Fibroblast of lung (primary cell): ENCODE measurements at regions not wholly inside any gene's neighbourhood (a gene's known extent, or its start where the extent isn't known, plus 50 kb on each side); places are given as distances from the start of the nearest gene placed in this dataset.

Experiments
- DNase-seq, 2 donors: peaks; one replicate each; pipeline versions ENCODE4 v3.0.0 to v3.0.0-alpha.2; 2010; ENCODE audit warnings: low read depth in 2 of 2
- H2AFZ ChIP-seq: 2 replicates; pipeline ENCODE4 v1.5.1; 2012; ENCODE audit warnings: low read length, control low read depth, inconsistent platforms
- H3K27ac ChIP-seq: 2 replicates; pipeline ENCODE4 v1.5.1; 2011; ENCODE audit warnings: low read length, control low read depth; ENCODE audit not compliant: insufficient read depth
- H3K27me3 ChIP-seq: 2 replicates; pipeline ENCODE4 v1.5.1; 2011; ENCODE audit warnings: mild to moderate bottlenecking, low read length; ENCODE audit not compliant: control insufficient read depth, insufficient read depth
- H3K36me3 ChIP-seq: 2 replicates; pipeline ENCODE4 v1.5.1; 2011; ENCODE audit warnings: low read length; ENCODE audit not compliant: control insufficient read depth, insufficient read depth
- H3K4me1 ChIP-seq: 2 replicates; pipeline ENCODE4 v1.5.1; 2011; ENCODE audit warnings: low read length; ENCODE audit not compliant: control insufficient read depth, insufficient read depth; ENCODE audit errors: extremely low read depth
- H3K4me2 ChIP-seq: 2 replicates; pipeline ENCODE4 v1.5.1; 2011; ENCODE audit warnings: low read length, control low read depth; ENCODE audit not compliant: insufficient read depth; ENCODE audit errors: extremely low read depth
- H3K4me3 ChIP-seq, 4 experiments: fragments of 200-600 bp in 1 of 4; sonication (generic) in 1 of 4; replicated peaks in 1 of 4; 2 replicates each; pipeline ENCODE4 v1.5.1; 2011 to 2016; ENCODE audit warnings: low read length in 4 of 4, low read depth in 3 of 4, mild to moderate bottlenecking in 3 of 4, control low read depth in 2 of 4, inconsistent platforms in 1 of 4, mixed read lengths in 1 of 4; ENCODE audit not compliant: insufficient read depth in 1 of 4; ENCODE audit errors: control extremely low read depth in 1 of 4
- H3K79me2 ChIP-seq: 2 replicates; pipeline ENCODE4 v1.5.1; 2012; ENCODE audit warnings: mild to moderate bottlenecking, low read length, inconsistent platforms; ENCODE audit not compliant: control insufficient read depth, insufficient read depth
- H3K9ac ChIP-seq: 2 replicates; pipeline ENCODE4 v1.5.1; 2011; ENCODE audit warnings: mild to moderate bottlenecking, low read length, control low read depth; ENCODE audit not compliant: insufficient read depth
- H3K9me3 ChIP-seq: 2 replicates; pipeline ENCODE4 v1.5.1; 2012; ENCODE audit warnings: low read depth, low read length; ENCODE audit not compliant: control insufficient read depth, insufficient read depth
- H4K20me1 ChIP-seq: 2 replicates; pipeline ENCODE4 v1.5.1; 2011; ENCODE audit warnings: low read length; ENCODE audit not compliant: control insufficient read depth, insufficient read depth; ENCODE audit errors: extremely low read depth
- CTCF ChIP-seq, 2 donors: IDR thresholded peaks in 1 of 2; conservative IDR thresholded peaks in 1 of 2; 1 replicate in 1 of 2; 2 replicates in 1 of 2; pipeline ENCODE4 v1.5.1; 2011 to 2012; ENCODE audit warnings: low read length in 2 of 2, control low read depth in 1 of 2, inconsistent platforms in 1 of 2, low read depth in 1 of 2, mild to moderate bottlenecking in 1 of 2
- EZH2 ChIP-seq: IDR thresholded peaks from 2 replicates; pipeline ENCODE4 v1.5.1; 2012; ENCODE audit warnings: low read length, control low read depth, mild to moderate bottlenecking; ENCODE audit errors: missing control alignments

DNA sequence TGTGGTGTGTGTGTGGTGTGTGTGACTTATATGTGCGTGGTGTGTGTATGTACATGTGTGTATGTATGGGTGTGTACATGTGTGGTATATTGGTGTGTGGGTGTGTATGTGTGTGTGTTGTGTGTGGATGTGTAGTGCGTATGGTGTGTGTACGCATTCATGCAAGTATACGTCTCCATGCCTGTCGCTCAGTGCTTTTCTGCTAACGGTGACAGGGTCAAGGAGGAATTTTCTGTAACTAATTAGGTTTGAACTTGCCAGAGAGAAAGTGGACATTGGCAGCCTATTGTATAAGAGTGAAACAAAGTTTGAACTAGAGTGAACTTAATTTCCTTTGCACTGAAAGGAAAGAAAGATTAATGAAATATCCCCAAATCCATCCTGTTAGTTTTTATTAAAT is 120.9 kb upstream of the GSC start:
- no peak for TF ChIP-seq CTCF (conservative IDR thresholded peaks at IDR 0.05 in 1 of 2, IDR thresholded peaks at IDR 0.05 in 1 of 2; ENCODE audit: low read depth in 1 of 2, low read length in 2 of 2)
- no peak for DNase-seq
- Histone ChIP-seq H3K4me3 (no peak overlapping the region), H3K4me1 (no peaks in the 10 kb centered on the region), H3K27me3 (no peaks in the 10 kb centered on the region), H2AFZ (no peak overlapping the region), H3K36me3 (no peaks in the 10 kb centered on the region), H3K9ac (no peak overlapping the region), H3K79me2 (no peaks in the 10 kb centered on the region), H3K27ac (no peak overlapping the region), H3K4me2 (no peak overlapping the region), H4K20me1 (no peaks in the 10 kb centered on the region), H3K9me3 (no peaks in the 10 kb centered on the region)

GRCh38 chr14:94889520-94890312 is 119.8 kb upstream of the GSC start:
- Histone ChIP-seq H3K4me3 (no peak overlapping the region), H3K4me1 (no peaks in the 10 kb centered on the region), H3K9ac (no peak overlapping the region), H3K27me3 (no peaks in the 10 kb centered on the region), H2AFZ (no peak overlapping the region), H3K27ac (no peak overlapping the region), H3K79me2 (no peaks in the 10 kb centered on the region), H3K4me2 (no peak overlapping the region), H3K36me3 (no peaks in the 10 kb centered on the region), H4K20me1 (no peaks in the 10 kb centered on the region), H3K9me3 (no peaks in the 10 kb centered on the region)
- no peak for DNase-seq
- no peak for TF ChIP-seq EZH2
- no peak for TF ChIP-seq CTCF (conservative IDR thresholded peaks at IDR 0.05 in 1 of 2, IDR thresholded peaks at IDR 0.05 in 1 of 2; ENCODE audit: low read depth in 1 of 2, low read length in 2 of 2)

GRCh38 chr14:94888121-94888520 is 118.2 kb upstream of the GSC start:
- H3K4me2 ChIP-seq: no peak overlapping the region
- no peak for TF ChIP-seq CTCF (conservative IDR thresholded peaks at IDR 0.05 in 1 of 2, IDR thresholded peaks at IDR 0.05 in 1 of 2; ENCODE audit: low read depth in 1 of 2, low read length in 2 of 2)
- no peak for TF ChIP-seq EZH2
- no peaks in the 10 kb centered on the region for H3K4me1 ChIP-seq
- H3K79me2 ChIP-seq: no peaks in the 10 kb centered on the region
- no peak overlapping the region for H3K9ac ChIP-seq
- no peaks in the 10 kb centered on the region for H3K27me3 ChIP-seq
- H3K9me3 ChIP-seq: no peaks in the 10 kb centered on the region
- no peak overlapping the region for H2AFZ ChIP-seq
- H4K20me1 ChIP-seq: no peaks in the 10 kb centered on the region
- H3K36me3 ChIP-seq: no peaks in the 10 kb centered on the region
- H3K27ac ChIP-seq: no peak overlapping the region
- no peak for DNase-seq
- no peak overlapping the region for H3K4me3 ChIP-seq
